ENCODE measurements at regions not wholly inside any gene's neighbourhood (a gene's known extent, or its start where the extent isn't known, plus 50 kb on each side); places are given as distances from the start of the nearest gene placed in this dataset.
"Not testable (repeated sequence)": the region's sequence is repeated elsewhere in the genome, so short reads cannot be mapped to it uniquely, and the experiment has no call there.

GRCh38 chr3:177359593-177360357, 162.5 kb upstream of the TBL1XR1 start:
- peaks cover 37 to 48% of the 10 kb centered on the region in 2 donors for H3K4me1 ChIP-seq (ENCODE audit: control insufficient read depth in 1 of 2, insufficient read depth in 2 of 2, low read length in 2 of 2)
- no peaks in the 10 kb centered on the region for H3K9me3 ChIP-seq (ENCODE audit: control insufficient read depth in 1 of 2, low read length in 2 of 2)
- H3K4me3 ChIP-seq (ENCODE audit: low read depth in 1 of 2, low read length in 2 of 2), result peak overlapping the region; percentile 52 to 59
- H3K36me3 ChIP-seq (ENCODE audit: control insufficient read depth in 1 of 2, insufficient read depth in 2 of 2, low read length in 2 of 2), result no peaks in the 10 kb centered on the region
- peak overlapping the region; percentile 97 for H3K27ac ChIP-seq (ENCODE audit: low read length)
- no peaks in the 10 kb centered on the region for H3K27me3 ChIP-seq (ENCODE audit: low read depth, low read length)

- peak overlapping the region; percentile 97 for H3K27ac ChIP-seq (ENCODE audit: low read length)
- H3K9me3 ChIP-seq (ENCODE audit: control insufficient read depth in 1 of 2, low read length in 2 of 2), result no peaks in the 10 kb centered on the region
- no peaks in the 10 kb centered on the region for H3K27me3 ChIP-seq (ENCODE audit: low read depth, low read length)
- H3K4me3 ChIP-seq (ENCODE audit: low read depth in 1 of 2, low read length in 2 of 2), result peak overlapping the region in 1 of 2 donors; percentile 59
- peaks cover 37 to 48% of the 10 kb centered on the region in 2 donors for H3K4me1 ChIP-seq (ENCODE audit: control insufficient read depth in 1 of 2, insufficient read depth in 2 of 2, low read length in 2 of 2)
- H3K36me3 ChIP-seq (ENCODE audit: control insufficient read depth in 1 of 2, insufficient read depth in 2 of 2, low read length in 2 of 2), result no peaks in the 10 kb centered on the region
Observed at GRCh38 chr3:177361081-177361938, 164.0 kb upstream of the TBL1XR1 start.

- no peak overlapping the region for H3K4me3 ChIP-seq (ENCODE audit: low read depth in 1 of 2, low read length in 2 of 2)
- H3K9me3 ChIP-seq (ENCODE audit: control insufficient read depth in 1 of 2, low read length in 2 of 2), result no peaks in the 10 kb centered on the region
- no peaks in the 10 kb centered on the region for H3K27me3 ChIP-seq (ENCODE audit: low read depth, low read length)
- H3K27ac ChIP-seq (ENCODE audit: low read length), result no peak overlapping the region
- H3K4me1 ChIP-seq (ENCODE audit: control insufficient read depth in 1 of 2, insufficient read depth in 2 of 2, low read length in 2 of 2), result peaks cover 31 to 39% of the 10 kb centered on the region in 2 donors
- no peaks in the 10 kb centered on the region for H3K36me3 ChIP-seq (ENCODE audit: control insufficient read depth in 1 of 2, insufficient read depth in 2 of 2, low read length in 2 of 2)
Observed at GRCh38 chr3:177362626-177363025, 165.3 kb upstream of the TBL1XR1 start.

- H3K36me3 ChIP-seq (ENCODE audit: control insufficient read depth in 1 of 2, insufficient read depth in 2 of 2, low read length in 2 of 2), result no peaks in the 10 kb centered on the region
- H3K4me1 ChIP-seq (ENCODE audit: control insufficient read depth in 1 of 2, insufficient read depth in 2 of 2, low read length in 2 of 2), result peaks cover 19 to 24% of the 10 kb centered on the region in 2 donors
- H3K4me3 ChIP-seq (ENCODE audit: low read depth in 1 of 2, low read length in 2 of 2), result no peak overlapping the region
Observed at GRCh38 chr3:177364236-177364635, 167.0 kb upstream of the TBL1XR1 start.

GRCh38 chr3:177365294-177365693, 168.0 kb upstream of the TBL1XR1 start:
- H3K27me3 ChIP-seq (ENCODE audit: low read depth, low read length); H3K4me3 ChIP-seq (ENCODE audit: low read depth in 1 of 2, low read length in 2 of 2); H3K9me3 ChIP-seq (ENCODE audit: control insufficient read depth in 1 of 2, low read length in 2 of 2); H3K36me3 ChIP-seq (ENCODE audit: control insufficient read depth in 1 of 2, insufficient read depth in 2 of 2, low read length in 2 of 2); H3K27ac ChIP-seq (ENCODE audit: low read length): not testable (repeated sequence)
- H3K4me1 ChIP-seq (ENCODE audit: control insufficient read depth in 1 of 2, insufficient read depth in 2 of 2, low read length in 2 of 2), result peaks cover 14 to 20% of the 10 kb centered on the region in 2 donors

More at GRCh38 chr3:177364236-177364635, 167.0 kb upstream of the TBL1XR1 start:
- Histone ChIP-seq H3K27me3 (ENCODE audit: low read depth, low read length) (no peaks in the 10 kb centered on the region), H3K27ac (ENCODE audit: low read length) (no peak overlapping the region), H3K9me3 (ENCODE audit: control insufficient read depth in 1 of 2, low read length in 2 of 2) (no peaks in the 10 kb centered on the region)

- no peaks in the 10 kb centered on the region for H3K27me3 ChIP-seq (ENCODE audit: low read depth, low read length)
- H3K4me1 ChIP-seq (ENCODE audit: control insufficient read depth in 1 of 2, insufficient read depth in 2 of 2, low read length in 2 of 2), result peaks cover 0 to 4% of the 10 kb centered on the region in 2 donors
- no peak overlapping the region for H3K4me3 ChIP-seq (ENCODE audit: low read depth in 1 of 2, low read length in 2 of 2)
- no peaks in the 10 kb centered on the region for H3K36me3 ChIP-seq (ENCODE audit: control insufficient read depth in 1 of 2, insufficient read depth in 2 of 2, low read length in 2 of 2)
- H3K27ac ChIP-seq (ENCODE audit: low read length), result no peak overlapping the region
- no peaks in the 10 kb centered on the region for H3K9me3 ChIP-seq (ENCODE audit: control insufficient read depth in 1 of 2, low read length in 2 of 2)
Observed at GRCh38 chr3:177367788-177368187, 170.5 kb upstream of the TBL1XR1 start.

GRCh38 chr3:177370246-177370822, 173.1 kb upstream of the TBL1XR1 start:
- Histone ChIP-seq H3K36me3 (ENCODE audit: control insufficient read depth in 1 of 2, insufficient read depth in 2 of 2, low read length in 2 of 2) (no peaks in the 10 kb centered on the region), H3K27me3 (ENCODE audit: low read depth, low read length) (no peaks in the 10 kb centered on the region), H3K27ac (ENCODE audit: low read length) (no peak overlapping the region), H3K4me1 (ENCODE audit: control insufficient read depth in 1 of 2, insufficient read depth in 2 of 2, low read length in 2 of 2) (peaks cover 0 to 4% of the 10 kb centered on the region in 2 donors), H3K4me3 (ENCODE audit: low read depth in 1 of 2, low read length in 2 of 2) (no peak overlapping the region), H3K9me3 (ENCODE audit: control insufficient read depth in 1 of 2, low read length in 2 of 2) (no peaks in the 10 kb centered on the region)

GRCh38 chr3:177371146-177371545, 173.9 kb upstream of the TBL1XR1 start:
- Histone ChIP-seq H3K27me3 (ENCODE audit: low read depth, low read length) (no peaks in the 10 kb centered on the region), H3K27ac (ENCODE audit: low read length) (no peak overlapping the region), H3K4me3 (ENCODE audit: low read depth in 1 of 2, low read length in 2 of 2) (no peak overlapping the region), H3K4me1 (ENCODE audit: control insufficient read depth in 1 of 2, insufficient read depth in 2 of 2, low read length in 2 of 2) (peaks cover 0 to 4% of the 10 kb centered on the region in 2 donors), H3K9me3 (ENCODE audit: control insufficient read depth in 1 of 2, low read length in 2 of 2) (no peaks in the 10 kb centered on the region), H3K36me3 (ENCODE audit: control insufficient read depth in 1 of 2, insufficient read depth in 2 of 2, low read length in 2 of 2) (no peaks in the 10 kb centered on the region)

GRCh38 chr3:177371888-177372287, 174.6 kb upstream of the TBL1XR1 start:
- Histone ChIP-seq H3K27me3 (ENCODE audit: low read depth, low read length) (no peaks in the 10 kb centered on the region), H3K4me3 (ENCODE audit: low read depth in 1 of 2, low read length in 2 of 2) (no peak overlapping the region), H3K4me1 (ENCODE audit: control insufficient read depth in 1 of 2, insufficient read depth in 2 of 2, low read length in 2 of 2) (peaks cover 0 to 4% of the 10 kb centered on the region in 2 donors), H3K36me3 (ENCODE audit: control insufficient read depth in 1 of 2, insufficient read depth in 2 of 2, low read length in 2 of 2) (no peaks in the 10 kb centered on the region), H3K27ac (ENCODE audit: low read length) (no peak overlapping the region), H3K9me3 (ENCODE audit: control insufficient read depth in 1 of 2, low read length in 2 of 2) (no peaks in the 10 kb centered on the region)

GRCh38 chr3:177374323-177374722, 177.0 kb upstream of the TBL1XR1 start:
- Histone ChIP-seq H3K4me1 (ENCODE audit: control insufficient read depth in 1 of 2, insufficient read depth in 2 of 2, low read length in 2 of 2) (peaks cover 0 to 4% of the 10 kb centered on the region in 2 donors), H3K27ac (ENCODE audit: low read length) (no peak overlapping the region), H3K4me3 (ENCODE audit: low read depth in 1 of 2, low read length in 2 of 2) (no peak overlapping the region), H3K27me3 (ENCODE audit: low read depth, low read length) (no peaks in the 10 kb centered on the region), H3K36me3 (ENCODE audit: control insufficient read depth in 1 of 2, insufficient read depth in 2 of 2, low read length in 2 of 2) (no peaks in the 10 kb centered on the region), H3K9me3 (ENCODE audit: control insufficient read depth in 1 of 2, low read length in 2 of 2) (no peaks in the 10 kb centered on the region)

GRCh38 chr3:177375316-177375715, 178.0 kb upstream of the TBL1XR1 start:
- no peaks in the 10 kb centered on the region for H3K36me3 ChIP-seq (ENCODE audit: control insufficient read depth in 1 of 2, insufficient read depth in 2 of 2, low read length in 2 of 2)
- H3K9me3 ChIP-seq (ENCODE audit: control insufficient read depth in 1 of 2, low read length in 2 of 2), result no peaks in the 10 kb centered on the region
- peaks cover 0 to 4% of the 10 kb centered on the region in 2 donors for H3K4me1 ChIP-seq (ENCODE audit: control insufficient read depth in 1 of 2, insufficient read depth in 2 of 2, low read length in 2 of 2)
- no peak overlapping the region for H3K27ac ChIP-seq (ENCODE audit: low read length)
- H3K27me3 ChIP-seq (ENCODE audit: low read depth, low read length), result no peaks in the 10 kb centered on the region
- no peak overlapping the region for H3K4me3 ChIP-seq (ENCODE audit: low read depth in 1 of 2, low read length in 2 of 2)

Measured in muscle layer of duodenum (tissue), 2 donors.